Endodermal cell (in vitro differentiated cells): ENCODE measurements at regions not wholly inside any gene's neighbourhood (a gene's known extent, or its start where the extent isn't known, plus 50 kb on each side); places are given as distances from the start of the nearest gene placed in this dataset.

ENCODE experiments used
- DNase-seq: peaks from one replicate; pipeline ENCODE4 v3.0.0-alpha.2; 2017
- H3K27ac ChIP-seq: 2 replicates; pipeline ENCODE4 v1.5.1; 2013; ENCODE audit warnings: mild to moderate bottlenecking, low read depth, low read length, moderate library complexity
- H3K27me3 ChIP-seq: 2 replicates; pipeline ENCODE4 v1.6.1; 2013; ENCODE audit warnings: mild to moderate bottlenecking, low read length, moderate library complexity; ENCODE audit not compliant: insufficient read depth, control insufficient read depth, poor library complexity, severe bottlenecking
- H3K36me3 ChIP-seq: 2 replicates; pipeline ENCODE4 v1.7.0; 2013; ENCODE audit warnings: mild to moderate bottlenecking, low read length, moderate library complexity; ENCODE audit not compliant: control insufficient read depth, insufficient read depth
- H3K4me1 ChIP-seq: one replicate; pipeline ENCODE4 v1.7.0; 2013; ENCODE audit warnings: low read length; ENCODE audit not compliant: control insufficient read depth, insufficient read depth
- H3K4me3 ChIP-seq: 2 replicates; pipeline ENCODE4 v1.5.1; 2013; ENCODE audit warnings: mild to moderate bottlenecking, low read length, moderate library complexity
- H3K9ac ChIP-seq: 2 replicates; pipeline ENCODE4 v1.6.1; 2013; ENCODE audit warnings: mild to moderate bottlenecking, low read length, moderate library complexity; ENCODE audit not compliant: poor library complexity, severe bottlenecking; ENCODE audit errors: extremely low read depth
- H3K9me3 ChIP-seq: 2 replicates; pipeline ENCODE4 v1.6.1; 2013; ENCODE audit warnings: mild to moderate bottlenecking, low read length, moderate library complexity; ENCODE audit not compliant: control insufficient read depth
- H3K27ac Mint-ChIP-seq: 2 replicates; pipeline ENCODE4 v1.8.0; 2020; ENCODE audit warnings: mixed read lengths
- H3K27me3 Mint-ChIP-seq: 2 replicates; pipeline ENCODE4 v1.8.0; 2021; ENCODE audit warnings: mild to moderate bottlenecking, mixed read lengths; ENCODE audit not compliant: insufficient read depth
- H3K36me3 Mint-ChIP-seq: 2 replicates; pipeline ENCODE4 v1.8.0; 2020; ENCODE audit warnings: low read depth, mixed read lengths
- H3K4me1 Mint-ChIP-seq: 2 replicates; pipeline ENCODE4 v1.8.0; 2020; ENCODE audit warnings: mixed read lengths
- H3K4me3 Mint-ChIP-seq: 2 replicates; pipeline ENCODE4 v1.8.0; 2020; ENCODE audit warnings: mild to moderate bottlenecking, moderate library complexity, mixed read lengths
- H3K9me3 Mint-ChIP-seq: 2 replicates; pipeline ENCODE4 v1.8.0; 2020; ENCODE audit warnings: mild to moderate bottlenecking, mixed read lengths
- CTCF ChIP-seq: fragments of 200-600 bp; sonication (generic); conservative IDR thresholded peaks from 2 replicates; pipeline ENCODE4 v1.5.0; 2021; ENCODE audit warnings: antibody characterized with exemption, mild to moderate bottlenecking
- WGBS, 2 experiments: methylation state at CpG; one replicate each; pipeline versions ENCODE4 v1.1.5 to v1.1.7; 2013; ENCODE audit warnings: missing lambda C conversion rate in 2 of 2, mixed read lengths in 1 of 2; ENCODE audit not compliant: insufficient coverage in 1 of 2, insufficient read length in 1 of 2; 5-methylcytosine and 5-hydroxymethylcytosine counted together

DNA sequence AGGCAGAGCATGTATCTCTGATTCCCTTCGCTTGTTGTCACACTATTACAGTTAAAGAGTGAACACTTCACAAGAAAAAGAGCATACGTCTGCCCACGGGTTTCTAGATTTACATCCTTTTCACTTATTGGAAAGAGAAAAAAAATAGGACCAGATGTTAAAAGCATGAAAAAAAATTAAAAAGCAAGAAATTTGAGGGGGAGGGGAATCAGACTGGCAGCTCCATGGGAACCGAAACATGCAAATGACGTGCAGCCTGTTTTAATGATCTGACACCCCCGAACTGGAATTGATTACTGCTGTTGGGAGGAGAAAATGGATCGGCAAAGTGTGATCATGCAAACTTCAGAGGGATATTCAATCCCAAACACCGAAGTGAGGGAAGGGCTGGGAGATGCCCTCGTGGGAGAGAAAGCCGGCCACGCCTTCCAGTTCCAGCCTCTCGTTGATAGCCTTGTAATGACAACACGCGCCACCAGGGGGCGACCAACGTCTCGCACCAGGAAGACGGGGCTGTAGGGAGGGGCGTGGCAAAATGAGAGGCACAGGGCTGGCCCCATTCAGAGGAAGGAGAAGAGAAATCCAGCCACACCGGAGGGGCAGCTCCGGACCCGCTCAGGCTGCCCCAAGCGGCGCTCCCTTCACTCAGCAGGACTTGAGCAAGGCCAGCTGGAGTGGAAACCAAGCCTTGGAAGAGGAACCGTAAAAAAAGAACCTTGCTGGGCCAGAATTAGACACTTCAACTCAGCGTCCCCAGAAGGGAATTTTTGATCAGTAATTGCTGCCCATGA, 53.8 kb upstream of the SYT13 start:
- Mint-ChIP-seq H3K4me3 (no peak overlapping the region), H3K27me3 (no peaks in the 10 kb centered on the region), H3K9me3 (no peaks in the 10 kb centered on the region), H3K36me3 (no peaks in the 10 kb centered on the region), H3K4me1 (peaks cover 7% of the 10 kb centered on the region), H3K27ac (no peak overlapping the region)
- Histone ChIP-seq H3K4me3 (no peak overlapping the region), H3K27me3 (no peaks in the 10 kb centered on the region), H3K27ac (no peak overlapping the region), H3K9ac (no peak overlapping the region), H3K4me1 (no peaks in the 10 kb centered on the region), H3K9me3 (no peaks in the 10 kb centered on the region), H3K36me3 (no peaks in the 10 kb centered on the region)
- TF ChIP-seq CTCF: peak; percentile 95
- 26 to 33% methylated on average over 18 to 26 of the region's 26 CpGs for WGBS, 2 experiments
- peak; percentile 99 for DNase-seq

- H3K9ac ChIP-seq: no peak overlapping the region
- Mint-ChIP-seq H3K27me3 (no peaks in the 10 kb centered on the region), H3K9me3 (no peaks in the 10 kb centered on the region), H3K36me3 (no peaks in the 10 kb centered on the region), H3K4me1 (peaks cover 5% of the 10 kb centered on the region), H3K27ac (no peak overlapping the region), H3K4me3 (no peak overlapping the region)
- no peaks in the 10 kb centered on the region for H3K4me1 ChIP-seq
- no peaks in the 10 kb centered on the region for H3K9me3 ChIP-seq
- no peak overlapping the region for H3K4me3 ChIP-seq
- no peak overlapping the region for H3K27ac ChIP-seq
- WGBS, 2 experiments: 90 to 96% methylated on average over 7 to 9 of the region's 10 CpGs
- H3K27me3 ChIP-seq: no peaks in the 10 kb centered on the region
- no peak for TF ChIP-seq CTCF
- peak; percentile 28 for DNase-seq
- no peaks in the 10 kb centered on the region for H3K36me3 ChIP-seq
Observed at GRCh38 chr11:45337583-45338360, 51.6 kb upstream of the SYT13 start.

GRCh38 chr11:45336136-45336535, 50.0 kb upstream of the SYT13 start:
- Mint-ChIP-seq H3K27me3 (peaks cover 10% of the 10 kb centered on the region), H3K27ac (no peak overlapping the region), H3K4me3 (no peak overlapping the region), H3K36me3 (no peaks in the 10 kb centered on the region), H3K4me1 (peaks cover 5% of the 10 kb centered on the region), H3K9me3 (no peaks in the 10 kb centered on the region)
- no peak for TF ChIP-seq CTCF
- H3K4me1 ChIP-seq: no peaks in the 10 kb centered on the region
- H3K4me3 ChIP-seq: no peak overlapping the region
- no peaks in the 10 kb centered on the region for H3K27me3 ChIP-seq
- 86 to 89% methylated on average over 3 to 4 of the region's 4 CpGs for WGBS, 2 experiments
- no peak overlapping the region for H3K27ac ChIP-seq
- H3K9me3 ChIP-seq: no peaks in the 10 kb centered on the region
- DNase-seq: peak; percentile 17
- no peaks in the 10 kb centered on the region for H3K36me3 ChIP-seq
- H3K9ac ChIP-seq: no peak overlapping the region
